GM12874 (cell line): ENCODE measurements at regions not wholly inside any gene's neighbourhood (a gene's known extent, or its start where the extent isn't known, plus 50 kb on each side); places are given as distances from the start of the nearest gene placed in this dataset.

Source experiments
- CTCF ChIP-seq: IDR thresholded peaks from 2 replicates; pipeline ENCODE4 v1.5.1; 2011; ENCODE audit warnings: low read depth, mild to moderate bottlenecking, control low read depth, low read length, moderate library complexity; ENCODE audit not compliant: insufficient read depth

- TF ChIP-seq CTCF = no peak
Measured at GRCh38 chr15:47870300-47870955, 153.1 kb downstream of the SEMA6D start.

- TF ChIP-seq CTCF = no peak
Measured at GRCh38 chr15:47870956-47871625, 153.8 kb downstream of the SEMA6D start.

- no peak for TF ChIP-seq CTCF
Measured at GRCh38 chr15:47872208-47872607, 154.9 kb downstream of the SEMA6D start.

- no peak for TF ChIP-seq CTCF
Measured at GRCh38 chr15:47872869-47873432, 155.6 kb downstream of the SEMA6D start.

- TF ChIP-seq CTCF = no peak
Measured at GRCh38 chr15:47876986-47877385, 159.7 kb downstream of the SEMA6D start.

GRCh38 chr15:47877836-47878235, 160.5 kb downstream of the SEMA6D start:
- TF ChIP-seq CTCF = no peak

- TF ChIP-seq CTCF = no peak
Measured at GRCh38 chr15:47885920-47886319, 168.6 kb downstream of the SEMA6D start.
